Testis (tissue), 2 donors: ENCODE measurements at regions not wholly inside any gene's neighbourhood (a gene's known extent, or its start where the extent isn't known, plus 50 kb on each side); places are given as distances from the start of the nearest gene placed in this dataset.

ENCODE experiments used
- DNase-seq: peaks from one replicate; pipeline ENCODE4 v3.0.0-alpha.2; 2019
- H3K27ac ChIP-seq, 2 donors: fragments of 200-600 bp; sonication (generic); one replicate each; pipeline ENCODE4 v1.5.1; 2019
- H3K27me3 ChIP-seq: fragments of 200-600 bp; sonication (generic); one replicate; pipeline ENCODE4 v1.5.1; 2019
- H3K36me3 ChIP-seq: fragments of 200-600 bp; sonication (generic); one replicate; pipeline ENCODE4 v1.5.1; 2017; ENCODE audit warnings: low read depth; ENCODE audit errors: missing control alignments
- H3K4me1 ChIP-seq: fragments of 200-600 bp; sonication (generic); one replicate; pipeline ENCODE4 v1.5.1; 2019
- H3K4me3 ChIP-seq, 2 donors: fragments of 200-600 bp; sonication (generic); one replicate each; pipeline ENCODE4 v1.5.1; 2017 to 2019
- H3K9me3 ChIP-seq: fragments of 200-600 bp; sonication (generic); one replicate; pipeline ENCODE4 v1.5.1; 2017
- CTCF ChIP-seq, 3 experiments: fragments of 450-650 bp in 2 of 3; fragments of 200-600 bp in 1 of 3; sonication (generic) in 1 of 3; IDR thresholded peaks; one replicate each; pipeline ENCODE4 v1.5.1; 2016 to 2019; ENCODE audit warnings: antibody characterized with exemption in 3 of 3, mild to moderate bottlenecking in 2 of 3, moderate library complexity in 1 of 3
- POLR2A ChIP-seq: fragments of 450-650 bp; IDR thresholded peaks from one replicate; pipeline ENCODE4 v1.6.1; 2017; ENCODE audit warnings: antibody characterized with exemption, mild to moderate bottlenecking, moderate library complexity
- WGBS, 2 donors: methylation state at CpG; one replicate each; pipeline ENCODE4 v1.1.5; 2018; 5-methylcytosine and 5-hydroxymethylcytosine counted together
- intact Hi-C: fragments of 100-400 bp; cut with DNase I; formaldehyde crosslinking; loops from one replicate; pipeline ENCODE4 v1.15.1; 2023; ENCODE audit warnings: low total_unique reads

- Histone ChIP-seq H3K27me3 (no peaks in the 10 kb centered on the region), H3K9me3 (no peaks in the 10 kb centered on the region), H3K36me3 (no peaks in the 10 kb centered on the region), H3K27ac (no peak overlapping the region), H3K4me3 (no peak overlapping the region), H3K4me1 (no peaks in the 10 kb centered on the region)
- intact Hi-C loops: no loop called here
- WGBS, 2 donors: 75% methylated on average over 3 of the region's 3 CpGs; no CpG with 5 or more reads in 1 of the 2 donors
- TF ChIP-seq POLR2A: no peak
- no peak for TF ChIP-seq CTCF (IDR thresholded peaks at IDR 0.05)
- DNase-seq: no peak
Measured at GRCh38 chrX:93322110-93322509, 351.3 kb downstream of the NAP1L3 start.

- Histone ChIP-seq H3K27me3 (no peaks in the 10 kb centered on the region), H3K4me3 (no peak overlapping the region), H3K4me1 (no peaks in the 10 kb centered on the region), H3K27ac (no peak overlapping the region), H3K9me3 (no peaks in the 10 kb centered on the region), H3K36me3 (no peaks in the 10 kb centered on the region)
- TF ChIP-seq CTCF (IDR thresholded peaks at IDR 0.05) (no peak), POLR2A (no peak)
- no peak for DNase-seq
- intact Hi-C loops: no loop called here
- WGBS, 2 donors: 70% methylated on average over 3 of the region's 5 CpGs; no CpG with 5 or more reads in 1 of the 2 donors
Measured at GRCh38 chrX:93319609-93320008, 353.8 kb downstream of the NAP1L3 start.
